RPMI7951 (cell line): ENCODE measurements at regions not wholly inside any gene's neighbourhood (a gene's known extent, or its start where the extent isn't known, plus 50 kb on each side); places are given as distances from the start of the nearest gene placed in this dataset.

Experiments
- DNase-seq: peaks from one replicate; pipeline ENCODE4 v3.0.0-alpha.2; 2012; ENCODE audit warnings: low read depth

GRCh38 chr13:34114581-34114980 is 296.6 kb downstream of the RFC3 start:
- no peak for DNase-seq

GRCh38 chr13:34116651-34117050 is 298.7 kb downstream of the RFC3 start:
- no peak for DNase-seq

GRCh38 chr13:34124666-34125306 is 306.8 kb downstream of the RFC3 start:
- no peak for DNase-seq

- DNase-seq: no peak
Measured at GRCh38 chr13:34127523-34127922, 309.6 kb downstream of the RFC3 start.

GRCh38 chr13:34128661-34129060 is 310.7 kb downstream of the RFC3 start:
- peak; percentile 57 for DNase-seq

- DNase-seq: no peak
Measured at GRCh38 chr13:34129436-34129835, 311.5 kb downstream of the RFC3 start.

GRCh38 chr13:34137200-34137599 is 319.3 kb downstream of the RFC3 start:
- DNase-seq: no peak

GRCh38 chr13:34139660-34140227 is 321.8 kb downstream of the RFC3 start:
- no peak for DNase-seq

- no peak for DNase-seq
Measured at GRCh38 chr13:34143637-34144036, 325.7 kb downstream of the RFC3 start.

- DNase-seq: no peak
Measured at GRCh38 chr13:34144142-34144541, 326.2 kb downstream of the RFC3 start.

- no peak for DNase-seq
Measured at GRCh38 chr13:34145061-34145460, 327.1 kb downstream of the RFC3 start.

- DNase-seq: no peak
Measured at GRCh38 chr13:34148359-34148758, 330.4 kb downstream of the RFC3 start.

GRCh38 chr13:34151885-34152284 is 333.9 kb downstream of the RFC3 start:
- DNase-seq: no peak

GRCh38 chr13:34152409-34152808 is 334.5 kb downstream of the RFC3 start:
- no peak for DNase-seq

GRCh38 chr13:34152996-34153395 is 335.0 kb downstream of the RFC3 start:
- no peak for DNase-seq

GRCh38 chr13:34153428-34154180 is 335.7 kb downstream of the RFC3 start:
- no peak for DNase-seq

- DNase-seq: peak; percentile 93
Measured at GRCh38 chr13:34155931-34156607, 338.1 kb downstream of the RFC3 start.

- DNase-seq: peak; percentile 97
Measured at GRCh38 chr13:34156841-34157365, 339.0 kb downstream of the RFC3 start.

- no peak for DNase-seq
Measured at GRCh38 chr13:34159946-34160345, 342.0 kb downstream of the RFC3 start.

- peak; percentile 88 for DNase-seq
Measured at GRCh38 chr13:34161931-34162543, 344.1 kb downstream of the RFC3 start.

- DNase-seq: no peak
Measured at GRCh38 chr13:34162544-34162933, 344.6 kb downstream of the RFC3 start.

GRCh38 chr13:34164582-34164981 is 346.6 kb downstream of the RFC3 start:
- DNase-seq: peak; percentile 24
